Panc1 (cell line): ENCODE measurements at regions not wholly inside any gene's neighbourhood (a gene's known extent, or its start where the extent isn't known, plus 50 kb on each side); places are given as distances from the start of the nearest gene placed in this dataset.

ENCODE experiments used
- ATAC-seq: fragments of 200-7000 bp; cut with Tn5 transposase; 2 replicates; pipeline ENCODE4 v1.9.1; 2020; ENCODE audit warnings: mild to moderate bottlenecking, moderate library complexity
- BruUV-seq: library from RNA; stranded (reverse); fragments of 400-500 nt; replicated peaks from 2 replicates; lab custom pipeline; 2021; lab: Mats Ljungman, UMichigan
- CTCF ChIA-PET: fragments of 300-600 bp; sonication (Branson Sonifier 250); formaldehyde crosslinking; loops from one replicate; lab custom pipeline; 2022; ENCODE audit warnings: antibody characterized with exemption; lab: Charles Lee
- POLR2A ChIA-PET: fragments of 300-600 bp; sonication (Branson Sonifier 250); formaldehyde crosslinking; loops from one replicate; lab custom pipeline; 2022; ENCODE audit warnings: antibody characterized with exemption; lab: Charles Lee
- DNase-seq: peaks from one replicate; pipeline ENCODE4 v3.0.0-alpha.2; 2010; ENCODE audit warnings: low read depth, low spot score
- H3K27ac ChIP-seq: 2 replicates; pipeline ENCODE4 v1.5.1; 2011; ENCODE audit warnings: mild to moderate bottlenecking, low read length, inconsistent platforms
- H3K27me3 ChIP-seq: fragments of 200-500 bp; sonication (Bioruptor generic); 2 replicates; pipeline ENCODE4 v1.6.0; 2014; ENCODE audit warnings: low read length, inconsistent platforms; ENCODE audit not compliant: control insufficient read depth, insufficient read depth
- H3K36me3 ChIP-seq: fragments of 200-500 bp; sonication (Bioruptor generic); 2 replicates; pipeline ENCODE4 v1.5.1; 2014; ENCODE audit warnings: inconsistent platforms, mild to moderate bottlenecking, low read length, moderate library complexity; ENCODE audit not compliant: control insufficient read depth, insufficient read depth
- H3K4me1 ChIP-seq: 2 replicates; pipeline ENCODE4 v1.5.1; 2011; ENCODE audit warnings: inconsistent platforms, mild to moderate bottlenecking, low read length, moderate library complexity; ENCODE audit not compliant: control insufficient read depth, insufficient read depth
- H3K4me3 ChIP-seq, 2 experiments: 2 replicates each; pipeline ENCODE4 v1.5.1; 2011 to 2012; ENCODE audit warnings: low read depth in 2 of 2, low read length in 2 of 2, mild to moderate bottlenecking in 2 of 2, inconsistent platforms in 1 of 2, moderate library complexity in 1 of 2
- H3K9me3 ChIP-seq: fragments of 200-500 bp; sonication (Bioruptor generic); 2 replicates; pipeline ENCODE4 v1.5.1; 2014; ENCODE audit warnings: low read depth, mild to moderate bottlenecking, inconsistent platforms, low read length, moderate library complexity; ENCODE audit not compliant: control insufficient read depth, insufficient read depth
- CTCF ChIP-seq: fragments of 450-650 bp; IDR thresholded peaks from 2 replicates; pipeline ENCODE4 v1.5.1; 2017; ENCODE audit warnings: mild to moderate bottlenecking
- POLR2AphosphoS5 ChIP-seq: IDR thresholded peaks from 2 replicates; pipeline ENCODE4 v1.6.1; 2012; ENCODE audit warnings: mild to moderate bottlenecking, low read depth, low read length, moderate library complexity
- REST ChIP-seq, 2 experiments: IDR thresholded peaks; 2 replicates each; pipeline ENCODE4 v1.6.1; 2011 to 2012; ENCODE audit warnings: low read depth in 2 of 2, control low read depth in 1 of 2, low read length in 1 of 2, mild to moderate bottlenecking in 1 of 2, moderate library complexity in 1 of 2; ENCODE audit not compliant: insufficient read depth in 1 of 2
- SIN3A ChIP-seq: IDR thresholded peaks from 2 replicates; pipeline ENCODE4 v1.6.1; 2012; ENCODE audit warnings: low read depth, mild to moderate bottlenecking, low read length, moderate library complexity, borderline replicate concordance; ENCODE audit not compliant: insufficient read depth
- TCF7L2 ChIP-seq: IDR thresholded peaks from 2 replicates; pipeline ENCODE4 v1.6.1; 2011; ENCODE audit warnings: mild to moderate bottlenecking, low read depth, low read length, inconsistent platforms
- in situ Hi-C: cut with HindIII; loops from 2 replicates; pipeline ENCODE4 v1.10.0; 2016; ENCODE audit warnings: low sequenced_read_pairs, low pct_unique_long_range_greater_than_20kb
- intact Hi-C: fragments of 100-400 bp; cut with micrococcal nuclease; formaldehyde crosslinking; loops from one replicate; pipeline ENCODE4 v1.10.0; 2022; ENCODE audit not compliant: unreplicated experiment

- intact Hi-C loops (no loop called here), in situ Hi-C loops (no loop called here)
- ChIA-PET CTCF (no interaction called here), POLR2A (no interaction called here)
- Histone ChIP-seq H3K4me3 (no peak overlapping the region), H3K4me1 (no peaks in the 10 kb centered on the region), H3K27ac (no peak overlapping the region), H3K36me3 (no peaks in the 10 kb centered on the region), H3K9me3 (no peaks in the 10 kb centered on the region), H3K27me3 (no peaks in the 10 kb centered on the region)
- ATAC-seq (no peak), DNase-seq (no peak)
- TF ChIP-seq TCF7L2 (no peak), SIN3A (no peak), POLR2AphosphoS5 (no peak), REST (IDR thresholded peaks at IDR 0.05; ENCODE audit: insufficient read depth in 1 of 2, low read depth in 2 of 2, low read length in 1 of 2) (no peak)
- BruUV-seq = no TSS peak
These were observed 425.1 kb upstream of the SULF2 start for GRCh38 chr20:48210111-48211027.

- ChIA-PET POLR2A (no interaction called here), CTCF (no interaction called here)
- ATAC-seq (no peak), DNase-seq (no peak)
- intact Hi-C loops = no loop called here
- in situ Hi-C loops = no loop called here
- H3K4me1 ChIP-seq = no peaks in the 10 kb centered on the region
- no peak overlapping the region for H3K4me3 ChIP-seq
- no TSS peak for BruUV-seq
- H3K27ac ChIP-seq = no peak overlapping the region
- TF ChIP-seq CTCF (no peak), REST (IDR thresholded peaks at IDR 0.05; ENCODE audit: insufficient read depth in 1 of 2, low read depth in 2 of 2, low read length in 1 of 2) (no peak), SIN3A (no peak), TCF7L2 (no peak), POLR2AphosphoS5 (no peak)
- no peaks in the 10 kb centered on the region for H3K9me3 ChIP-seq
- no peaks in the 10 kb centered on the region for H3K36me3 ChIP-seq
- no peaks in the 10 kb centered on the region; the same call in 1 of the 2 replicates for H3K27me3 ChIP-seq
These were observed 423.8 kb upstream of the SULF2 start for GRCh38 chr20:48209102-48209501.
